ENCODE measurements at regions not wholly inside any gene's neighbourhood (a gene's known extent, or its start where the extent isn't known, plus 50 kb on each side); places are given as distances from the start of the nearest gene placed in this dataset.

- no peak for TF ChIP-seq CTCF (IDR thresholded peaks at IDR 0.05; ENCODE audit: low read length, missing control alignments)
- H3K4me3 ChIP-seq (replicated peaks; ENCODE audit: low read depth, low read length) = no peak overlapping the region
- no peak for DNase-seq (ENCODE audit: low read depth)
These were observed 421.7 kb upstream of the GRM7 start for GRCh38 chr3:6439226-6439625.

- no peak overlapping the region for H3K4me3 ChIP-seq (replicated peaks; ENCODE audit: low read depth, low read length)
- no peak for TF ChIP-seq CTCF (IDR thresholded peaks at IDR 0.05; ENCODE audit: low read length, missing control alignments)
- no peak for DNase-seq (ENCODE audit: low read depth)
These were observed 421.1 kb upstream of the GRM7 start for GRCh38 chr3:6439824-6440223.

GRCh38 chr3:6444888-6445658 is 415.8 kb upstream of the GRM7 start:
- no peak for TF ChIP-seq CTCF (IDR thresholded peaks at IDR 0.05; ENCODE audit: low read length, missing control alignments)
- DNase-seq (ENCODE audit: low read depth) = no peak
- H3K4me3 ChIP-seq (replicated peaks; ENCODE audit: low read depth, low read length) = no peak overlapping the region

GRCh38 chr3:6447166-6447801 is 413.6 kb upstream of the GRM7 start:
- no peak overlapping the region for H3K4me3 ChIP-seq (replicated peaks; ENCODE audit: low read depth, low read length)
- TF ChIP-seq CTCF (IDR thresholded peaks at IDR 0.05; ENCODE audit: low read length, missing control alignments) = no peak
- no peak for DNase-seq (ENCODE audit: low read depth)

GRCh38 chr3:6448011-6448410 is 412.9 kb upstream of the GRM7 start:
- no peak overlapping the region for H3K4me3 ChIP-seq (replicated peaks; ENCODE audit: low read depth, low read length)
- no peak for TF ChIP-seq CTCF (IDR thresholded peaks at IDR 0.05; ENCODE audit: low read length, missing control alignments)
- no peak for DNase-seq (ENCODE audit: low read depth)

GRCh38 chr3:6449099-6449498 is 411.8 kb upstream of the GRM7 start:
- peak; percentile 1 for DNase-seq (ENCODE audit: low read depth)
- no peak overlapping the region for H3K4me3 ChIP-seq (replicated peaks; ENCODE audit: low read depth, low read length)
- no peak for TF ChIP-seq CTCF (IDR thresholded peaks at IDR 0.05; ENCODE audit: low read length, missing control alignments)
